ENCODE measurements at regions not wholly inside any gene's neighbourhood (a gene's known extent, or its start where the extent isn't known, plus 50 kb on each side); places are given as distances from the start of the nearest gene placed in this dataset.
A peak's percentile ranks its signal among the peaks of the same experiment; 100 is the strongest.

- H3K4me3 ChIP-seq (ENCODE audit: low read length), result no peak overlapping the region
- no peak for DNase-seq (ENCODE audit: low read depth)
- peak; percentile 11 for TF ChIP-seq CTCF (conservative IDR thresholded peaks at IDR 0.05; ENCODE audit: low read depth, low read length)
Observed at GRCh38 chr2:23145460-23145859, 239.5 kb upstream of the KLHL29 start.

GRCh38 chr2:23146011-23146410 is 239.0 kb upstream of the KLHL29 start:
- no peak for TF ChIP-seq CTCF (conservative IDR thresholded peaks at IDR 0.05; ENCODE audit: low read depth, low read length)
- H3K4me3 ChIP-seq (ENCODE audit: low read length), result no peak overlapping the region
- peak; percentile 56 for DNase-seq (ENCODE audit: low read depth)

- H3K4me3 ChIP-seq (ENCODE audit: low read length), result no peak overlapping the region
- no peak for TF ChIP-seq CTCF (conservative IDR thresholded peaks at IDR 0.05; ENCODE audit: low read depth, low read length)
- no peak for DNase-seq (ENCODE audit: low read depth)
Observed at GRCh38 chr2:23148342-23148741, 236.6 kb upstream of the KLHL29 start.

GRCh38 chr2:23149777-23150176 is 235.2 kb upstream of the KLHL29 start:
- no peak overlapping the region for H3K4me3 ChIP-seq (ENCODE audit: low read length)
- no peak for DNase-seq (ENCODE audit: low read depth)
- TF ChIP-seq CTCF (conservative IDR thresholded peaks at IDR 0.05; ENCODE audit: low read depth, low read length), result no peak

- no peak for TF ChIP-seq CTCF (conservative IDR thresholded peaks at IDR 0.05; ENCODE audit: low read depth, low read length)
- no peak for DNase-seq (ENCODE audit: low read depth)
- no peak overlapping the region for H3K4me3 ChIP-seq (ENCODE audit: low read length)
Observed at GRCh38 chr2:23153484-23153883, 231.5 kb upstream of the KLHL29 start.

GRCh38 chr2:23155022-23155421 is 230.0 kb upstream of the KLHL29 start:
- no peak for DNase-seq (ENCODE audit: low read depth)
- no peak overlapping the region for H3K4me3 ChIP-seq (ENCODE audit: low read length)
- no peak for TF ChIP-seq CTCF (conservative IDR thresholded peaks at IDR 0.05; ENCODE audit: low read depth, low read length)

GRCh38 chr2:23157812-23158211 is 227.2 kb upstream of the KLHL29 start:
- no peak overlapping the region for H3K4me3 ChIP-seq (ENCODE audit: low read length)
- no peak for DNase-seq (ENCODE audit: low read depth)
- TF ChIP-seq CTCF (conservative IDR thresholded peaks at IDR 0.05; ENCODE audit: low read depth, low read length), result no peak

Data from retinal pigment epithelial cell (primary cell).